NCI-H2081 treated with DMSO at 0.1 percent for 48 hours (cell line): ENCODE measurements at regions not wholly inside any gene's neighbourhood (a gene's known extent, or its start where the extent isn't known, plus 50 kb on each side); places are given as distances from the start of the nearest gene placed in this dataset.

Experiments used
- DNase-seq: peaks from one replicate; lab custom pipeline; 2025; lab: John Stamatoyannopoulos, UW

DNA sequence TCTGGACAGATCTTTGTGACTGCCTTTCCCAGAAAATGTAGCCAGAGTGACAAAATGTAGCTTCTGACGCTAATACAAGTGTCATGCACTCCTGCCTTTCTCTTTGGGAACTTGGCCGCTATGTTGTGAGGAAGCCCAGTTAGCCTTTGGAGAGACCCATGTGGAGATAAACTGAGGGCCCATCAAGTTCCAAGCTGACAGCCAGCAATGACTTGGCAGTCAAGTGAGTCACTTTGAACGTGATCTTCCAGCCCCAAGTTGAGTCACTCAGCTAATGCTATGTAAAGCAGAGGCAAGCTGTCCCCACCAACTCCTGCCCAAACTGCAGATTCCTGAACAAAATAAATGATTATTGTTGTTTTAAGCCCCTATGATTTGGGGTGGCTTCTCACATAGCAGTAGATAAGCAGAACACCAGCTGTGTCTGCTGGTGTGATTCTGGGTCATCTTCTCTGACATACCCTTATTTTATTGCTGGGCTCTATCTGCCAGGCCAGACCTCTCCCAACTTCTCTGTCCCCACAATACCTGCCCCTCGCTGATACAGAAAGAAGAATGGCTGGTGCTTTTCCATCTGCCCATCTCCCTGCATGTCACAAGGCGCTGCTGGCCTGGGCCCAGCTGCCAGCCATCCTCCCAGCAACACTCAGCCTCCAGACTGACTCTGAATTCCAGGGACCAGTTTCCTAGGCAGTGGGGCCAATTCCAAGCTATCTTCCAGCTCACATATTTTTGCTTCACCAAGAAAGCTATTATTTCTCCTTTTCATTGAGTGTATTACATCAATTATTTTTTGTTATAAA, 274.8 kb downstream of the LRFN2 start:
- DNase-seq: no peak

DNA sequence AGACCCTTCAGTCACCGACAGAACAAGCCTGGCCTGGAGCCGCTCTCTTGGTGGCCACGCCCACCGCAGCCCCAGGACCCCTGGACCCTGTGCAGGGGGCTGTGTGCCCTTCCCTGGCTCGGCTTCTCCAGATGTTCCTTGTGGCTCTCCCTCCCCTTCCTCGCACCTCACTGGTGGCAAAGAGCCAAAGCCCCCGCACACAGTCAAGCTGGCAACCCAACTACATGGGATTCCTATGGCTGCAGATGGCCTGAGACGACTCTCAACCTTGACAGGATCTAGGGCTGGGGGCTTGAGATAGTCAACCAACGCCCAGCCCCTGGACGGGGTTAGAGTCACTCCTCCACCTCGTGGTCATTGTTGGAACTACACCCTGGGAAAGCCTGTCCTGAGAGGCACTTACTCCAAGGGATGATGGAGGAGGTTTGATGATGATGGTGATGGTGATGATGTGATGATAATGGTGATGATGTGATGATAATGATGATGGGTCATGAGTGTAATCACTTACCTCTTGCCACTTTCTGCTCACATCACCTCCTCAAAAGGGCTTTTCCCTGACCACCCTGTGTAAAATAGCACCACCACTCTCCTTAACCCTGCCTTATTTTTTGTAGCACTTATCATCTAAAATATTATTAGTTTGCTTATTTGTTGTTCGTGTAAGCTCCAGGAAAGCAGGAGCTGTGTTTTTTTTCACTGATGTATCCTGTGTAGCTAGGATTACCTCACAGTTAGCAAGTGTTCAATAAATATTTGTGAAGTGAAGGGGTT, 278.4 kb downstream of the LRFN2 start:
- no peak for DNase-seq

DNA sequence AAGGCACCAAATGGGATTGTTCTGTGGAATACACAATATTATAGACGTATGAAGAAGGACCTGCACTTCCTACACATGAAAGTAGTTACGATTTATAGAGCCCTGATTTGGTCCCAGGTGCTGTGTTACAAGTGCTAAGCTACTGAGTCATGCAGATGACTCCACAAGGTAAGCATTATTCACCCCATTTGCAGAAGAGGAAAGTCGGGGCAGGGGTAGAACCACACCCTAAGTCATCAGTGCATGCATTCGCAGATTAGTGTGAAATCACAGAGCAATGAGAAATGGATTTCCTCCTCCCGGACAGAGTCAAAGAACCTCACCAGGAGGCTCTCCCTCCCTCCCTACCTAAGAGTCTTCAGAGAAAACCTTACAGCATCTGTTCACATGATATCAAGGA, 279.5 kb downstream of the LRFN2 start:
- DNase-seq: no peak

DNA sequence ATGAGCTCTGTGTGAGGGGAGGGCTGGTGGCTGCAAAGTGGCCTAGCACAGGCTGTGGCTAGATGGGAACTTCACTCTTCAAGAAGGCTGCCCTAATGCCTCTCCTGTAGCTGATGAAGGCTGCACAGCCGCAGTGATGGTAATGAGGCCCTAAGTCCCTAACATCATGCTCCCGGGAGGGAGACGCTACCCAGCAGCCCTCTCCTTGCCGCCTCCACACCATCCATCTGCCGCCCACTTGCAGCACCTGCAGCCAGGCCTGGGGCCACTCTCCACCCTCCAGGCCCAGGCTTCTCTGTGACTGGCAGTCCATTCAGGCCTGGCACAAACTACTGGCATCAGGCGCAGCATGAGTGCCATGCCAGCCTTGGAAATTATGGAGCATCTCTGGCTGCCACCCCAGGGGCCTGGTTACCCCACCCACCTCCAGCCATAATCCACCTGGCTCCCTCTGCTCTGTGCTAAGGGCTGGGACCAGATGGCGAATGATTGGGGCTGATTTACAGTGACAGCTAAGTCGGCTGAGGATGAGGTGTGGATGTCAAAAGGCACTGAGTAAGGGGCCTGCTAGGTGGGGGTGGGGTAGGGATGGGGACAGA, 284.2 kb downstream of the LRFN2 start:
- DNase-seq: no peak

DNA sequence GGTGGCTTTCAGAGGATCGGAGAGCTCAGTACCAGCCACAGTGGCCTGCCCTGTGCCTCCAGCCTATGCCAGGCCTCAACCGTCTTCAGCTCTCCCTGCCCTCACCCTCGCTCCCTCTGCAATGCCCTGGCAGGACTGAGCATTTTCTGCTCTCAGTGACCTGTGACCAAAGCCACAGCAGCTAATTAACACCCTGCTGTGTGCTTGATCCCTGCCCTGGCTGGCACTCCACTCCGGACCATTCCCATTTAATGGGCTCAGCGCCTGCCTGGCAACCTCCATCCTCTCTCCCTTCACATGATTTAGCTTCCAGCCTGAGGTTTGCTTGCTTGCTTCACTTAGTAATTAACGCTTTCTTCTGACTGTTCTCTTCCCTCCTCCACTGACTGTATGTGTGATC, 287.5 kb downstream of the LRFN2 start:
- DNase-seq: no peak

DNA sequence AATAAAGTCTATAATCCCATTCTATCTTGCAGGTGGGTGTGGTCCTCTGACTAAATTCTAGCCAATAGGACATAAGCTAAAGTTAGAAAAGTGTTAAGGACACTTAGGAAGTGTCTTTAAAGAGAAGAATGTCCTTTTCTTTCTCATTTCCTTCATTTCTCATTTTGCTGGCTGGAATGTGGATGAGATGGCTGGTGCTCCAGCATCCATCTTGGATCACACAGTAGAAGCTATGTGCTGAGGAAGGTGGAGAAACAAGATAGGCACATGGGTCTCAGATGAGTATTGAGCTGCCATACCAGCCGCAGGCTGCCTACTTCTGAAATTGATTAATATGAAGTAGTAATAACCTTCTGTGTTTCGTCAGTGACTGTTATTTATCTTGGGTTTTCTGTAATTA, 289.0 kb downstream of the LRFN2 start:
- DNase-seq: no peak

DNA sequence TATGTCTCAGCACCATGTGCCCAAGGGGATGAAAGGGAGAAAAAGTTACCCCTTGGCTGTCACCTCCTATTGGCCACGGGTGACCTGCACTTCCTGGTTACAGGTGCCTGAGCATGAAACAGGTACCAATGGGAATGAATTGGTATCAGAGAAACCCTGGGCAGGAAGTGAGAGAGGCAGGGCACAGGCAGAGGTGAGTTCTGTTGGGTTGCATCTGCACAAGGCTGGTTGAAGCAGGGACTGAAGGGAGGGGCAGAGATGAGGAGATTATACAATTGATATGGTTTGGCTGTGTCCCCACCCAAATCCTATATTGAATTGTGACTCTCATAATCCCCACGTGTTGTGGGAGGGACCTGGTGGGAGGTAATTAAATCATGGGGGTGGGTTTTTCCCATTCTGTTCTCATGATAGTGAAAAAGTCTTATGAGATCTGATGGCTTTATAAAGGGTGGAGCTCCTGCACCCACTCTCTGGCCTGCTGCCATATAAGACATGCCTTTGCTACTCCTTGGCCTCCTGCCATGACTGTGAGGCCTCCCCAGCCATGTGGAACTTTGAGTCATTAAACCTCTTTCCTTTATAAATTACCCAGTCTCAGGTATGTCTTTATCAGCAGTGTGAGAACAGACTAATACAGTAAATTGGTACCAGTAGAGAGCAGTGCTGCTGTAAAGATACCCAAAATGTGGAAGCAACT, 291.8 kb downstream of the LRFN2 start:
- no peak for DNase-seq

DNA sequence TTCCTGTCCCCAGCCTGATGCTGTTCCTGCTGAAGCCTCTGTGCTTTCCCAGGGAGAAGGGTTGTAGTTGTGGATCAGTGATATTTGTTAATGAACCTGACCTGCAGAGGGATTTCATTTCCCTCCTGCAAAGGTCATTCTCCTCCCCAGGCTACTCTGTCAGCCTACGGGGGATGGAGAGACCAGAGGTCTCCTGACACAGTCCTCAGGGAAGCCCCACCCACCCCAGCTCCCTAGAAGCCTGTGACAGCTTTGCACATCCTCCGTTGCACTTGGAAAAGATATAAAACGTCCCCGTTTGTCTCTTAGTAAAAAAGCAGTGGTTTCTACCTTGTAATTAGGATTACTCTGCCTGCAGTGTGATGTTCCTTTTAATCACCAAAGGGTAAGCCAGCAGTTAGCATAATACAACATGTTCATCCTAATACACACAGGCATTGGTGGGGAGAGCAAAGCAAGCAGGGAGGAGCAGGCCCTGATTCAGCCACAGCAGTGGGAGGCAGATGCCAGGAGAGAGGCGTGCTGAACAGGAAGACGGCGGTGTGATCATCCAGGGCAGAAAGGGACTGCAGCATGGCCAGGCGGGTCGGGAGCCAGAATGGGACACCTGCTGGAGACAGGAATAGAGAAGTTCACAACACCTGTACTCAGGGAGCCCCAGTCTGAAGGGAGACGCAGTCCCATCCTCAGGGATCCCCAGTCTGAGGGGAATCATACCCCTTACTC, 293.5 kb downstream of the LRFN2 start:
- no peak for DNase-seq

DNA sequence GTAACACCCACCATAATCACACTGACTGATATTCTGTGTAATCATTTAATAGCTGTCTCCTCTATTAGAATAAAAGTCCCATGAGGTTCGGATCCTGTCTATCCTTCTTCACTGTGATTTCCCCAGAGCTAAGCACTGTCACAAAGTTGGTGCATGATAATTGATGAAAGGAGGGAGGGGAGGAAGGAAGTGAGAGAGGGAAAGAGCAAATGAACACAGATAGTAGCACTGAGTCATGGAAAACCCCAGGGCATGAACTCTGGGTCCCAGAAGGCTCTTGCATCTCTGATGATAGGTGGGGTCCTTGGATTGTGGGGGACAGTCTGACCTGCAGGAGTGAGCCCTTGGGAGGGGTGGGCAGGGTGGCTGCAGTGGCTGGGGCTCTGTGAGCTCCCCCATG, 294.1 kb downstream of the LRFN2 start:
- no peak for DNase-seq

DNA sequence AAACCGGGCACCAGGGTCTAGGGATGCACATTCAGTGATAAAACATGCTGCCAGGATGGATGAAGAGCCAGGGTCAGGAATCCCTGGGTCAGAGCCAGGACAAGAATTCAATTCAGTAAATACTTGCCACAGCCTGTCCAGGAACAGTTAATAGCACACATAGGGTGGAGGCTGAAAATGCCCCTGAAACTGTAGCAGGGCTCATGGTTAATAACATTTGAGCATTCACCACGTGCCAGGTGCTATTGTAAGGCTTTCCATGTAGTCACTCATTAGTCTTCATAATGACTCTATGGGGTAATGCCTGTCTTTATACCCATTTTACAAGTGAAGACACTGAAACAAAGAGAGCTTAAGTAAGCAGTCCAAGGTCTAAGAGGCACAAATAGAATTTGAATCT, 296.3 kb downstream of the LRFN2 start:
- no peak for DNase-seq

DNA sequence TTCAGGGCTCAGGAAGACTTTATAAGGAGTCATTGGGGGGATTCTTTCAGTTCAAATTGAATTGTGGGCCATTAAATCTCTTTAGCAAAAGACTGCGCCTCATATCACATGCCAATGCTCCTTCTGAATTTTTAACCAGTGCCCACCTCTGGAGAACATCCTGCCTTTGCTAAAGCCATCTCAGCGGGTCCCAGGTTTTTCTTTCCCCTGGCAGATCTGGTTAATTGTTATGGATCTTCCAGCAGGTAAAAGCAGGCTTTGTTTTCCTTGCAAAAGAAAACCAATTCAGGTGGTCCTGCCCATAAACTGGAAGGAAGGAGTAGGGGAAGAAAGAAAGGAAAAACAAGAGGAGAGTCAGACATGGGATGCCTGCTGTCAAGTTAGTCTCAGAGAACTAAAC, 298.2 kb downstream of the LRFN2 start:
- DNase-seq: no peak

DNA sequence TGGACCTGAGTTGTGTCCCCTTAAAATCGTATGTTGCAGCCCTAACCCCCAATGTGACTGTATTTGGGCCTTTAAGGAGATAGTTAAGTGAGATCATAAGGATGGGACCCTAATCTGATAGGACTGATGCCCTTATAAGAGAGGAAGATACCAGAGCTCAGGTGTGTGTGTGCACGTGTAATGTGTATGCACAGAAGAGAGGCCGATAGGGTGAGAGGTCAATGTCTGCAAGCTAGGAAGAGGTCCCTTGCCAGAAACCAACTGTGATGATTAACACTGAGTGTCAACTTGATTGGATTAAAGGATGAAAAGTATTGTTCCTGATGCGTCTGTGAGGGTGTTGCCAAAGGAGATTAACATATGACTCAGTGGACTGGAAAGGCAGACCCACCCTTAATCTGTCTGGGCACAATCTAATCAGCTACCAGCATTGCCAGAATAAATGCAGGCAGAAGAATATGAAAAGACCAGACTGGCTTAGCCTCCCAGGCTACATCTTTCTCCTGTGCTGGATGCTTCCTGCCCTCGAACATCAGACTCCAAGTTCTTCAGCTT, 299.8 kb downstream of the LRFN2 start:
- no peak for DNase-seq

DNA sequence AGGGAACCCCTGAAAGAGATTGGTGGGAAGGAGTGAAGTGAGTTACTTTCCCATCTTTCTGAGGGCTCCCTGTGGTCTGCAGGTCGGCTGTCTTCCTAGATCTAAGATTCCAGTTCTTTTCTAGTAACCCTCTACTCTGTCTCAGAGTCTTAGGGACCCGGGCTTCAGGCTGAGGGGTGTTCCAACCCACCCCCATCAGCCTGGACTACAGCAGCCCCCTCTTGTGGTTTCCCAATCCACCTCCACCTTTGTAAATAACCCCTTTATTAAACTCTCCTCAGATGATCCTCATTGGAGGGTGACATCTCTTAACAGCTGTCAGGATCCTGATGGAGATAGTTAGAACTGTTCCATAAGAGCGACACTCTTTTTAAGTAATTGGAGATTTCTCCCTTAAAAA, 300.4 kb downstream of the LRFN2 start:
- DNase-seq: no peak

DNA sequence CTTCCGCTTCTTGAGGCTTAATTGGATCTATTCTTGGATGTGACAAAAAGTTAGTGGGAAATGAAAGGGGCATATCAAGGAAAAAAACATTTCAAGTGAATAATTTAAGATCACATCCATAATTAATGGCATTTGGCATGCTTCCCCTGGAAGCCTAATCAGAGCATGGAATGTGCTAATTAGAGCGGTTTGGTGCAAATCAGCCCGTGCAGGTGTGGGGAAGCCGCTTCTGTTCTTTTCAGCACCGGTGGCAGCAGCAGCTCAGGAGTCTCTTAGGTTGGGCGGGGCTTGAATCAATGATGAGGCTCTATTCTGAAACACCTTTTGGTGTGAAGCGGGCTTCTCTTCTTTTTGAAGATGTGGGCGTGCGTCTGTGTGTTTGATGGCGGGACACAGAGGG, 301.2 kb downstream of the LRFN2 start:
- no peak for DNase-seq

DNA sequence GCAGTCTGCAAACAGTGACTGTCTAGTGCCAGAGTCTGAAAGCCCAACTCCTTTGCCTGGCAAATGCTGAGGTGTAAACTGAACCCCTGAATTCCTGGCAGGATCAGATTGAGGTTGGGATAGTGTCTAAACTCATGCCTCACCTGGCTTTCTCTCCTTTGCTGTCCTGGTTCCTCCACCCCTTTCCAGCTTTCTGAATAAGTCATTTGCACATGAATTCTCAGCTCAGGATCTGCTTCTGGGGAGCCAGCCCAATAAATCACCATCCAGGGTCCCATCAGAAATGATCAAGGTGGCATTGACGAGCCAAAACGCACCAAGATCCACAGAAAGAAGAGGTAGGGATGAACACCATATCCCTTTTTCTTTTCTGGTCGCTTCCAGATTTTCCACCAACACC, 301.6 kb downstream of the LRFN2 start:
- no peak for DNase-seq

DNA sequence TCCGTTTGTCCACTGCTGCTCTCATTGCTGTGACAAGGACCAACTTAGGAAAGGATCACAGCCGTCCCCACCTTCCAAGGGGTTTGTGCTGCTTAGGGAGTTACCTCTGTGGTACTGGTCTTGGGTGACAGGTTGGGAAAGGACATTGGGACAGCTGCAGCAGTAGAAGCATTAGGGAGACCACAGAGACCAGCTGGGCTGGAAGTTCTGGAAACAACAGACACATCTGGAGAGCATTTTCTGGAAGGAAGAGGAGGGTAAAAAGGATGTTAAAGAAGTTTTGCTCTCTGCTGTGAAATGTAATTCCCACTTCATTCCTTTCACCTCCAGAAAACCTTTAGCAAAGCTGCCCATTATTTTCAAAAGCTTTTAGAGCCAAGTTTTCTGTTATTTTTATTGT, 304.2 kb downstream of the LRFN2 start:
- DNase-seq: no peak

DNA sequence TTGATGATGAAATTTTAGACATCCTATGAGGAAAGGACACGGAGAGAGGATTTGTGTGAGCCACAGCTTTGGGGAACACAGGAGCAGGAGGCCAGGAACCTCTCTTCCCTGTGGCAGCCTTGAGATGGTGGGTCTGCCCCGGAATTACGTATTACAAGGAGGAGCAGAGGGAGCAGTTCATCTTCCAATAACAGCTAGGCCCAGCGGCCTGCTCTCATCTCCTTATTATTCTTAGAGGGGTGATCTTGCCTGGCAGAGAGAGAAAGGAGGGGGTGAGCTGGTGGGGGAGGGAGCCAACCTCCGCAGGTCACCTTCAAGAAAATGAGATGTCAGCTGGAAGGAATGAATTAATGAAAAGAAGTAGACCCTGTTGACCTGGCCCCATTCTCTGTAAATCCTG, 305.8 kb downstream of the LRFN2 start:
- no peak for DNase-seq

DNA sequence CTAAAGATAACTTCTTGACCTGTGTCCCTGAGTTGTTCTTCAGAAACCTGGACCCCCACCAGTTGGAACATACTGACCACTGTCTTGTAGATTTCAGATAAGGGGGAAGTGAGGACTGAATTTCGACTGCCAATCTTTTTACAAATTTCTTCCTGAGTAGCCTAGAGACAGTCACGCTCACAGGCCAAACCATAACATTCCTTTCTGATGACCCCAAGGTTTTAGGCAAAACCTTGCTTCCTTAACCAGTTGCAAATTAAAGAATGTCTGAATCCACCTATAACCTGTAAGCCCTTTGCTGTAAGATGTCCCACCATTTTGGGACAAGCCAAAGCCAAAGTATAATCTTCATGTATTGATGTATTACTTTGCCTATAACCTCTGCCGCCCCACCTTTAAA, 306.9 kb downstream of the LRFN2 start:
- DNase-seq: no peak

DNA sequence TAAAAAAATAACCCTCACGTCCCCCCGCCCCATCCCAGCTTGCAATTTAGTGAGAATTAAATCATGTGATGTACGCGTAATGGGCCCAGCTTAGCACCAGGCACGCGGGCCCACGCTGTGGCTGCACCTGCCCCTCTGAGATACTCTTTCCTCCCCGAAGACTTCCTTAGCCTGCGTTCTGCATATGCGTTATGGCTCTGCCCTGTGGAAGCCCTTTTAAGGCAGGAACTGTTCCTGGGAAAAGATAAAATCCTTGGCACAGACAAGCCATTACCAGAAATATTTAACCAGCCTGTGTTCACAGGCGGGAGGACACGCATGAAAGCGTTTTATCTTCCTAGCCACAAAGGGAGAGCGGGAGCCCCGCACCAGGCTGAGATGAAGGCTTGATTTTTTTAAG, 311.0 kb downstream of the LRFN2 start:
- no peak for DNase-seq

DNA sequence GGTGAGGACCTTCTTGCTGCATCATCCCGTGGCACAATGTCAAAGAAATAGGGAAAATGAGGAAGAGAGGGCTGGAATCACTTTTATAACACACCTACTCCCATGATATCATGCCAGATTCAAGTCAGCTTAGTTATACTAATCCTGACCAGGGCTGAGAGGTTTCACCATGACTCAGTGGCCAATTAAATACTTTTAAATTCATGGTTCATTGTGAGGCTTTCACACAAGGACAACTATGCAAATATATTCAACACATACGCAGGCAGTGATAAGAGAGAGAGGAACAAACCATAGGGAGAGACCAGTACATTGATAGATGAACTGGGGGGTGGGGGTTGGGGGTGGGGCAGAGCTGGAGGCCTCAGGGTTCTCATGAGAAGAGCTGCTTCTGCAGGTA, 313.1 kb downstream of the LRFN2 start:
- no peak for DNase-seq

DNA sequence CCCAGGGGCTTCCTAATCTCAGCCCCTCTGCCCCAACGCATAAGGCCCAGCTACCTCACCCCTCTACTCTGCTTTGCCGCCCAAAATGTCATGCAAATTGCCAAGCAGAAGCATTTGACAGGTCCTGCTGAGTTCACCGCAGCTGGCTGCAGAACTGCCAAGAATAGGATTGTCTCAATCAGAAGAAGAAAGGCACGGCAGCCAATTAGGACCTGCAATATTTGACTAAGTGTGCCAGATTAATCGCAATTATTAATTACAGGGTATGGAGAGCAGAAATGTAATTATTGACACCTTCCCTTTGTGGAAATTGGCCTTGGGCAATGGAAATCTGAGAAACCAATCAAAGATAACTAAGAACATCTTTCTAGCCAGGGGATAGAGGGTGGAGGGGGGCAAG, 318.6 kb downstream of the LRFN2 start:
- no peak for DNase-seq

DNA sequence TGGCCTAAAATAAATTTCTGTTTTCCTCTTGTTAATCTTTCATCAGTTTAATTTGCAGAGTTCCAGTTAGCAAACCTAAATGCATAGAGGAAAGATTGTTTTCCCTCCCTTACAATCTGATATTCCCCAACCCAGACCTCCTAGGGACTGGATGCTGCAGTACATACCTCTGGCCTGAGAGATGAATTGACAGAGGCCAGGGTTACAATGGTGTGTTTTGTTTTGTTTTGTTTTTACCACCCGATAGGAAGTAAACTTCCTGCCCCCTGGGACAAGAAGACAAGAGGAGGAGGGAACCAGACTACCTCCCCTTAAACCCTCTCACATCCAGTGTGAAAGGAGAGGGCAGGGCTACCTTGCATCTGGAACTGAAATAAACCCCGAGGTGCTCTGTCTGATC, 319.0 kb downstream of the LRFN2 start:
- no peak for DNase-seq
